ENCODE measurements at regions not wholly inside any gene's neighbourhood (a gene's known extent, or its start where the extent isn't known, plus 50 kb on each side); places are given as distances from the start of the nearest gene placed in this dataset.

DNA sequence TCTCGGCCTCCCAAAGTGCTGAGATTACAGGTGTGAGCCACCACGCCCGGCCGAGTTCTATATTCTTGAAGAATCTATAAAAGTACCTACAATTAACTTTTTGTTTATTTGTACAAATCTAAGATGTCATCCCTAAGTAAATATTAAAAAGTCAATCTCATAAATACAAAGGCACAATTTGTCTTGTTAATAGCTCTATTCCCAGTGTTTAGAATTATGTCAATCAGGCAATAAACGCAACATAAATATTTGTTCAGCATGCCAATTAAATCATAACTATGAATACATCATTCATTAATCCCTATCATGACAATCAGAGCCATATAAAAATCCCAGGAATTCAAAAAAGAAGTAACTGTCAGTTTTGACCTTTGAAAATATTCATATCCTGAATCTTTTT, 68.9 kb upstream of the CDH18 start:
- POLR2A ChIA-PET = no interaction called here
- Histone ChIP-seq H3K27me3 (replicated peaks; ENCODE audit: control insufficient read depth, insufficient read depth, low read length) (no peaks in the 10 kb centered on the region), H3K9me3 (no peaks in the 10 kb centered on the region), H3K36me3 (ENCODE audit: control insufficient read depth, insufficient read depth, low read length) (no peaks in the 10 kb centered on the region), H3K4me3 (ENCODE audit: low read depth, low read length) (no peak overlapping the region), H3K4me1 (no peaks in the 10 kb centered on the region)
- Mint-ChIP-seq H3K27ac (ENCODE audit: unreplicated experiment) (no peak overlapping the region), H3K27me3 (ENCODE audit: insufficient read depth, unreplicated experiment) (peaks cover 4% of the 10 kb centered on the region), H3K36me3 (ENCODE audit: insufficient read depth, unreplicated experiment) (no peaks in the 10 kb centered on the region), H3K4me3 (ENCODE audit: unreplicated experiment) (no peak overlapping the region), H3K9me3 (ENCODE audit: unreplicated experiment) (no peaks in the 10 kb centered on the region), H3K4me1 (ENCODE audit: low read depth, unreplicated experiment) (no peaks in the 10 kb centered on the region)
- TF ChIP-seq, protein P1, sequence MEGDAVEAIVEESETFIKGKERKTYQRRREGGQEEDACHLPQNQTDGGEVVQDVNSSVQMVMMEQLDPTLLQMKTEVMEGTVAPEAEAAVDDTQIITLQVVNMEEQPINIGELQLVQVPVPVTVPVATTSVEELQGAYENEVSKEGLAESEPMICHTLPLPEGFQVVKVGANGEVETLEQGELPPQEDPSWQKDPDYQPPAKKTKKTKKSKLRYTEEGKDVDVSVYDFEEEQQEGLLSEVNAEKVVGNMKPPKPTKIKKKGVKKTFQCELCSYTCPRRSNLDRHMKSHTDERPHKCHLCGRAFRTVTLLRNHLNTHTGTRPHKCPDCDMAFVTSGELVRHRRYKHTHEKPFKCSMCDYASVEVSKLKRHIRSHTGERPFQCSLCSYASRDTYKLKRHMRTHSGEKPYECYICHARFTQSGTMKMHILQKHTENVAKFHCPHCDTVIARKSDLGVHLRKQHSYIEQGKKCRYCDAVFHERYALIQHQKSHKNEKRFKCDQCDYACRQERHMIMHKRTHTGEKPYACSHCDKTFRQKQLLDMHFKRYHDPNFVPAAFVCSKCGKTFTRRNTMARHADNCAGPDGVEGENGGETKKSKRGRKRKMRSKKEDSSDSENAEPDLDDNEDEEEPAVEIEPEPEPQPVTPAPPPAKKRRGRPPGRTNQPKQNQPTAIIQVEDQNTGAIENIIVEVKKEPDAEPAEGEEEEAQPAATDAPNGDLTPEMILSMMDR (IDR thresholded peaks at IDR 0.05; ENCODE audit: insufficient read depth in 1 of 2, low read depth in 1 of 2, low read length in 1 of 2, severe bottlenecking in 1 of 2, unreplicated experiment in 1 of 2) = no peak
- CTCF ChIA-PET = no interaction called here
- no TSS peak for BruUV-seq (replicated peaks)
- DNase-seq = no peak
- intact Hi-C loops (cut with micrococcal nuclease; ENCODE audit: unreplicated experiment) = no loop called here

DNA sequence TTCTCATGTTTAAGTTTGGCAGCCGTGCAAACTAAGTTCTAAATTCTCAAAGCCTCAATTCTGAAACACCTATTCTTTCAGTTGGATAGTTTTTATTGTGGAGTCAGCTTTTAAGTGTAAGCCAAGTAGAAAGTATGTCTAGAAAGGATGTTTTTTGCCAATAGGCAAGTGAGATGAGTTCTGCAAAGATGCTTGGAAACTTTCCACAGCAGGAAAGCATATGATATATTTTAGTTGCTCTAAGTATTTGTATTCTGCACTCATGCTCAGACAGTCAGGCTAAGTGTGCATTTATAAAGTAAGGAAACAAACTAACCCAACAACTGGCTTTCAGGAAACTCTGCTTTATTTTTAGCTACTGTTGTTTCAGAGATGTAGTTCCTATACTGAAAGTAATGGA, 67.3 kb upstream of the CDH18 start:
- ChIA-PET POLR2A (no interaction called here), CTCF (no interaction called here)
- H3K36me3 ChIP-seq (ENCODE audit: control insufficient read depth, insufficient read depth, low read length) = no peaks in the 10 kb centered on the region
- BruUV-seq (replicated peaks) = no TSS peak
- no peaks in the 10 kb centered on the region for H3K4me1 ChIP-seq
- DNase-seq = no peak
- no peaks in the 10 kb centered on the region for H3K9me3 ChIP-seq
- Mint-ChIP-seq H3K4me1 (ENCODE audit: low read depth, unreplicated experiment) (no peaks in the 10 kb centered on the region), H3K27me3 (ENCODE audit: insufficient read depth, unreplicated experiment) (peaks cover 4% of the 10 kb centered on the region), H3K4me3 (ENCODE audit: unreplicated experiment) (no peak overlapping the region), H3K36me3 (ENCODE audit: insufficient read depth, unreplicated experiment) (no peaks in the 10 kb centered on the region), H3K27ac (ENCODE audit: unreplicated experiment) (no peak overlapping the region), H3K9me3 (ENCODE audit: unreplicated experiment) (no peaks in the 10 kb centered on the region)
- TF ChIP-seq, protein P1 (IDR thresholded peaks at IDR 0.05; ENCODE audit: insufficient read depth in 1 of 2, low read depth in 1 of 2, low read length in 1 of 2, severe bottlenecking in 1 of 2, unreplicated experiment in 1 of 2) = no peak
- H3K27me3 ChIP-seq (replicated peaks; ENCODE audit: control insufficient read depth, insufficient read depth, low read length) = no peaks in the 10 kb centered on the region
- intact Hi-C loops (cut with micrococcal nuclease; ENCODE audit: unreplicated experiment) = no loop called here
- no peak overlapping the region for H3K4me3 ChIP-seq (ENCODE audit: low read depth, low read length)

DNA sequence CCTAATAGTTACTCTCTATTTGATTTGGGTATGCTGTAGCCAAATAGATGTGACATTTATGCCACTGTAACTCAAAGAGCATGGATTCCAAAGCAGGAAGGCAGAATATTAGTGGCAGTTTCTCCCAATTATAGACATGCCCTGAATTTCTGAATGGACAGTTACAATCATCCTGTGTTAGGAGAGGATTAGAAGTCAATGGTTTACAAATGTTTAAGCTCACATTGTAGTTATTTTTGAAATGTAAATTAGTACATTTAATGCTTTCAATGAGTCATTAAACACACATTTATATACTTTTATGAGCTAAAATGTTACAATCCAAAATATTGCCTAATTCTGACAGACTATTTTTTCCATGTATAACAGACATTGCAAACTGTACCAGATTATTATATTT, 62.3 kb upstream of the CDH18 start:
- BruUV-seq (replicated peaks) = no TSS peak
- no peaks in the 10 kb centered on the region for H3K4me1 Mint-ChIP-seq (ENCODE audit: low read depth, unreplicated experiment)

More for the DNA sequence above, 62.3 kb upstream of the CDH18 start:
- ChIA-PET CTCF (no interaction called here), POLR2A (no interaction called here)
- intact Hi-C loops (cut with micrococcal nuclease; ENCODE audit: unreplicated experiment) = no loop called here
- TF ChIP-seq, protein P1 (IDR thresholded peaks at IDR 0.05; ENCODE audit: insufficient read depth in 1 of 2, low read depth in 1 of 2, low read length in 1 of 2, severe bottlenecking in 1 of 2, unreplicated experiment in 1 of 2) = no peak
- Histone ChIP-seq H3K4me1 (no peaks in the 10 kb centered on the region), H3K36me3 (ENCODE audit: control insufficient read depth, insufficient read depth, low read length) (no peaks in the 10 kb centered on the region), H3K27me3 (replicated peaks; ENCODE audit: control insufficient read depth, insufficient read depth, low read length) (no peaks in the 10 kb centered on the region), H3K9me3 (no peaks in the 10 kb centered on the region), H3K4me3 (ENCODE audit: low read depth, low read length) (no peak overlapping the region)
- Mint-ChIP-seq H3K27ac (ENCODE audit: unreplicated experiment) (no peak overlapping the region), H3K4me3 (ENCODE audit: unreplicated experiment) (no peak overlapping the region), H3K36me3 (ENCODE audit: insufficient read depth, unreplicated experiment) (no peaks in the 10 kb centered on the region), H3K27me3 (ENCODE audit: insufficient read depth, unreplicated experiment) (no peaks in the 10 kb centered on the region), H3K9me3 (ENCODE audit: unreplicated experiment) (no peaks in the 10 kb centered on the region)
- DNase-seq = no peak

Measured in Caco-2 (cell line).